ENCODE measurements at regions not wholly inside any gene's neighbourhood (a gene's known extent, or its start where the extent isn't known, plus 50 kb on each side); places are given as distances from the start of the nearest gene placed in this dataset.

- Histone ChIP-seq H3K18ac (ENCODE audit: extremely low read depth, low read length) (no peak overlapping the region; the same call in 1 of the 2 replicates), H2BK15ac (ENCODE audit: low read length) (no peak overlapping the region), H3K4me2 (ENCODE audit: insufficient read depth in 1 of 2, low read depth in 2 of 2, low read length in 2 of 2) (no peak overlapping the region), H4K91ac (replicated peaks; ENCODE audit: insufficient read length, low read length) (no peak overlapping the region), H3K79me1 (ENCODE audit: low read depth, low read length) (no peaks in the 10 kb centered on the region), H3K27ac (ENCODE audit: low read depth, low read length) (no peak overlapping the region), H3K9ac (replicated peaks in 1 of 4; ENCODE audit: extremely low read depth in 1 of 4, low read depth in 3 of 4, low read length in 3 of 4) (no peak overlapping the region), H2BK5ac (ENCODE audit: low read depth, low read length) (no peak overlapping the region), H3K23me2 (ENCODE audit: low read depth, low read length) (0 out of 2 replicates have a peak, but pooled peaks cover 1% of the 10 kb centered on the region), H3K79me2 (ENCODE audit: control insufficient read depth in 1 of 2, insufficient read depth in 2 of 2, low read length in 2 of 2) (no peaks in the 10 kb centered on the region), H2BK12ac (ENCODE audit: low read depth, low read length) (no peak overlapping the region), H3K56ac (replicated peaks; ENCODE audit: insufficient read length, low read depth, low read length) (no peak overlapping the region), H3K14ac (ENCODE audit: insufficient read length) (no peak overlapping the region), H3K4ac (replicated peaks; ENCODE audit: insufficient read length, low read depth, low read length) (no peak overlapping the region), H3K27me3 (replicated peaks in 1 of 4; ENCODE audit: control insufficient read depth in 3 of 4, extremely low read depth in 1 of 4, insufficient read depth in 3 of 4, low read length in 3 of 4) (no peaks in the 10 kb centered on the region), H3K36me3 (ENCODE audit: control insufficient read depth in 2 of 4, insufficient read depth in 4 of 4, low read length in 3 of 4) (no peaks in the 10 kb centered on the region), H3K4me1 (replicated peaks in 1 of 4; ENCODE audit: control insufficient read depth in 3 of 4, insufficient read depth in 4 of 4, low read length in 3 of 4) (no peaks in the 10 kb centered on the region), H2AFZ (ENCODE audit: low read length) (no peak overlapping the region), H3K9me3 (ENCODE audit: insufficient read depth in 2 of 2, low read depth in 1 of 2, low read length in 1 of 2) (no peaks in the 10 kb centered on the region), H3K23ac (ENCODE audit: insufficient read length) (no peak overlapping the region), H2BK20ac (ENCODE audit: low read length) (no peak overlapping the region), H2AK5ac (ENCODE audit: low read depth, low read length) (no peak overlapping the region), H2BK120ac (replicated peaks; ENCODE audit: low read depth, low read length) (no peak overlapping the region), H3K4me3 (ENCODE audit: extremely low read depth in 1 of 4, insufficient read depth in 2 of 4, low read depth in 3 of 4, low read length in 4 of 4) (no peak overlapping the region), H4K8ac (ENCODE audit: extremely low read depth, insufficient read depth, low read length) (no peak overlapping the region), H4K20me1 (replicated peaks in 1 of 2; ENCODE audit: control insufficient read depth in 1 of 2, insufficient read depth in 2 of 2, low read length in 2 of 2) (no peaks in the 10 kb centered on the region), H4K5ac (ENCODE audit: insufficient read length, low read depth, low read length) (no peak overlapping the region)
- no peak for FAIRE-seq
- POLR2A ChIA-PET (ENCODE audit: partially characterized antibody) = no interaction called here
- DNase-seq (ENCODE audit: low read depth in 1 of 2, low spot score in 2 of 2) = no peak
- 86% methylated on average over 4 of the region's 4 CpGs; no CpG with 5 or more reads in 1 of the 2 experiments for WGBS, 2 experiments (ENCODE audit: extremely low coverage in 1 of 2, insufficient coverage in 1 of 2, insufficient read length in 1 of 2, insufficient replicate concordance in 2 of 2, low coverage in 1 of 2, low lambda C conversion rate in 2 of 2, missing lambda C conversion rate in 1 of 2)
- TF ChIP-seq KDM1A (IDR thresholded peaks at IDR 0.05; ENCODE audit: borderline replicate concordance, low read length) = no peak
- no peak for TF ChIP-seq RBBP5 (IDR thresholded peaks at IDR 0.05; ENCODE audit: borderline replicate concordance, low read depth, low read length)
- no peak for TF ChIP-seq JUND (IDR thresholded peaks at IDR 0.05; ENCODE audit: low read length)
- no peak for TF ChIP-seq RAD21 (IDR thresholded peaks at IDR 0.05 in 1 of 2, conservative IDR thresholded peaks at IDR 0.05 in 1 of 2; ENCODE audit: low read depth in 2 of 2, low read length in 2 of 2)
- TF ChIP-seq JUN (IDR thresholded peaks at IDR 0.05; ENCODE audit: low read depth, low read length) = no peak
- no peak for TF ChIP-seq BACH1 (IDR thresholded peaks at IDR 0.05; ENCODE audit: low read length)
- TF ChIP-seq SIN3A (conservative IDR thresholded peaks at IDR 0.05 in 1 of 2, IDR thresholded peaks at IDR 0.05 in 1 of 2; ENCODE audit: low read depth in 1 of 2, low read length in 2 of 2) = no peak
- TF ChIP-seq KDM4A (IDR thresholded peaks at IDR 0.05; ENCODE audit: low read depth, low read length, severe bottlenecking) = no peak
- TF ChIP-seq SP2 (IDR thresholded peaks at IDR 0.05; ENCODE audit: low read length) = no peak
- no peak for TF ChIP-seq ZNF274 (IDR thresholded peaks at IDR 0.05; ENCODE audit: borderline replicate concordance, extremely low read depth, low read length)
- TF ChIP-seq, protein P1, sequence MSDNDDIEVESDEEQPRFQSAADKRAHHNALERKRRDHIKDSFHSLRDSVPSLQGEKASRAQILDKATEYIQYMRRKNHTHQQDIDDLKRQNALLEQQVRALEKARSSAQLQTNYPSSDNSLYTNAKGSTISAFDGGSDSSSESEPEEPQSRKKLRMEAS (IDR thresholded peaks at IDR 0.05) = no peak
- CTCF ChIA-PET (ENCODE audit: partially characterized antibody) = no interaction called here
Measured at GRCh38 chr15:47460795-47461573, 256.3 kb upstream of the SEMA6D start.

Data from H1 (cell line).